ENCODE measurements at regions not wholly inside any gene's neighbourhood (a gene's known extent, or its start where the extent isn't known, plus 50 kb on each side); places are given as distances from the start of the nearest gene placed in this dataset.
"Not testable (repeated sequence)": the region's sequence is repeated elsewhere in the genome, so short reads cannot be mapped to it uniquely, and the experiment has no call there.

DNA sequence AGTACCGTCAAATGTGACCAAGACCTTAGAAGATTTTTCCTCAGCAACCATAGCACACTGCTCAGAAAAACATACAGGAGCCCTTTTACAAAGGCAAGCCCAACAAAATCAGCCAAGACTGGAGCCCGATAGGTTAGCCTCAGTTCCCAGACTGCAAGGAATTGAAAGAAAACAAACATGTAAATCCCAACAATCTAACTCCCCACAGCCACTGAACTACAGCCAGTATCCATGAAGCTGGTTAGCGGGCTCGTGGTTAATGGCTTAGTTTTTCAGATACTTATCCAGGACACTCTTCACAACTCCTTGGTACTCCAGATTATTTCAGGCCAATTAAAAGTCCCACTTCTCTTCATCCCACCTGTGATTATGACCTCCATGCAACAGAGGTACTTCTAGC lies 201.6 kb downstream of the IPMK start:
- no peak for DNase-seq

DNA sequence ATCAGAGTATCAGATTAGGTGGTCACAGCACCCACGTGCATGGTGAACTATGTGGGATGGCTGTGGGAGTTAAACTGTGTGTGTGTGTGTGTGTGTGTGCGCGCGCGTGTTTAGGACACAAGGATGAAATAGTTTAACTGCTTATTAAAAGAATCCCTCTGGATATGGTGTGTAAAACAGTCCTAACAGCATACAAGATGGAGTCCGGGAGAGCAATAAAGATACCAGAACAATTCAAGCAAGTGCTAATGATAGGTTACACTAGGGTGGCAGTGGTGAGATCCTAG lies 202.2 kb downstream of the IPMK start:
- DNase-seq = no peak

DNA sequence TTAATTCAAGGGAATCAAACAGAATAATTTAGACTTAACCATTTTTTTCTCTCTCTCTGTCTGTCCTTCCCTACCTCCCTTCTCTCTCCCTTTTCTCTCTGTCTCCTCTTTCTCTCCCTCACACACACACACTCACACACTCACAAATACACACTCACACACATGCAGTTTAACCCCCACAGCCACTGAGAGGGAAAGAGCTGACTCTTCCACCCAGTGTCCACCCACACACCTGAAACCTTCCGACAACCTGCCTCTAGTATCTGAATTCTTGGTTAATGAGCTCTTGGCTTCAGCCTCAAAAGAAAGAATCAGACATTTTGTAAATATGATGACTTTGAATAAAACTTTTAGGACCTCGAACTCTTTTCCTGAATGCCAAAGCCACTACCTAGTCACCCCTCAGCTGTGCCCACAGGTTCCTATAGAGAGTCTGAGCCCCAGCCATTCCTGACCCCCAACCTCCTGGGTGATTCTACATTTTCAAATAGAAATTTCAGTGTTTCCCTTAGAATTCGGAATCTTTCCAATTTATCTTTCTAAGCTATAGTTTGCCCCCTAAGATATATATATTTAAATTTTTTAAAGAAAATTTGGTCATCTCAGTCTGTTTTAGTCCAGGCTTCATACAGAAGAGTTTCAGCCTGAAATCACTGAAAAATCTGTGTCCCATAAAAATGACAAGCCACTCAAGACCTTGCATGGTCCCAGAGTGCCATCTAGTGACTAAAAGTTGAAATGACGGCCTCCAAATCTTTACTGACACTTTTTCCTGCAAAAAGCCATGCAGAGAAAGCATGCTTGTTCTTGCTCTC lies 202.8 kb downstream of the IPMK start:
- peak; percentile 29 for DNase-seq

GRCh38 chr10:58063861-58064480 lies 203.7 kb downstream of the IPMK start:
- DNase-seq = no peak

- DNase-seq = not testable (repeated sequence)
Observed at GRCh38 chr10:58058683-58059082, 209.0 kb downstream of the IPMK start.

- DNase-seq = no peak
Observed at GRCh38 chr10:58054881-58055280, 212.8 kb downstream of the IPMK start.

DNA sequence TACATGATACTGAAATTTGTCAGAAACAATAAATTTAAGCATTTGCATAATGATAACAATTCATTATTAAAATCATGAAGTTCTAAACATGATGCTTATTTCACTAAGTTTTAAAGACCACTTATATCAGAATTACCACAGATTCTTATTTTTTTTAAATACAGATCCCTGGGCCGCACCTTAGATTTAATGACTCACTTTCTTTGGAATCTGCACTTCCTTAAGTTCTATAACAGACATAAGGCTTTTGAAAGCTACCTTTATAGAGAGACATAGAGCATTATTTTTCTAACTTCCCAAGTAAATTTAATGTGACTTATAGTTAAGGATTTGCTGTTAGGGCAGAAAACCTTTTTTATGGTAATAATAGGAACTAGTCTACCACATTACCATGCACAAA lies 214.9 kb downstream of the IPMK start:
- no peak for DNase-seq

GRCh38 chr10:58050575-58050974 lies 217.1 kb downstream of the IPMK start:
- DNase-seq = no peak

DNA sequence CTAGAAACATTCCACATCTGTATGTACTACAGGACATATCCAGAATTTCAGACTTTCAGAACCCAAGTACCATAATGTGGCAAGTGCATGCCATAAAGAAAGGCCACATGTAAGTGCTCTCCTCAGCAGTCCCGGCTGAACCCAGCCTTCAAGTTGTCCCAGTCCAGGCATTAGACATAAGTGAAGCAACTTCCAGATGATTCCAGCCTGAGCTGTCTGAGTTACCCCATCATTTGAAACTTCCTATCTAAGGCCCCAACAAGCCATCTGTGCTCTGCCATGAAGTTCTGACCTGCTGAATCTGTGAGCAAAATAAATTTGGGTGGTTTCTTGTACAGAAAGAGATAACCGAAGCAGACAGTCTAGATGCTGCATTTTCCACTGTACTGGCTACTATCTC lies 218.8 kb downstream of the IPMK start:
- no peak for DNase-seq

DNA sequence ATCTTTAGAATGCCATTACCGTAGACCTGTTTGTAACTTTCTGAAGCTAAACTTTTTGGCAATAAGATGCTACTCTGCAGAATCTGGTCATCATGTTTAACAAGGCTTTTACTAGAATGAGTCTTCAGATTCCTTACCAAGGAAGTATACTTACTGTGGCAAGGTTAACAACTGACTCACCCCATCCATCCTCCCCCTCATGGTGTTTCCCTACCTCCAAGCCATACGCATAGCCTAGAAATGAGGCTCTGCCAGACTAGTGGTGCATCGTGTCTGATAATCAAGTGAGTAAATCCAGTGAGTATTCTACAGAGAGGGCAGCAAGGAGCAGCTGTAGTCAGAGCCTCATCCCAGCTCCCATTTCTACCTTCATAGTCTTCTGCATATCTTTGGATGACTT lies 223.6 kb downstream of the IPMK start:
- DNase-seq = no peak

GRCh38 chr10:58041901-58042300 lies 225.8 kb downstream of the IPMK start:
- DNase-seq = no peak

- no peak for DNase-seq
Observed at GRCh38 chr10:58030208-58030607, 237.5 kb downstream of the IPMK start.

GRCh38 chr10:58028597-58029366 lies 238.9 kb downstream of the IPMK start:
- DNase-seq = no peak

- no peak for DNase-seq
Observed at GRCh38 chr10:58027426-58027825, 240.3 kb downstream of the IPMK start.

DNA sequence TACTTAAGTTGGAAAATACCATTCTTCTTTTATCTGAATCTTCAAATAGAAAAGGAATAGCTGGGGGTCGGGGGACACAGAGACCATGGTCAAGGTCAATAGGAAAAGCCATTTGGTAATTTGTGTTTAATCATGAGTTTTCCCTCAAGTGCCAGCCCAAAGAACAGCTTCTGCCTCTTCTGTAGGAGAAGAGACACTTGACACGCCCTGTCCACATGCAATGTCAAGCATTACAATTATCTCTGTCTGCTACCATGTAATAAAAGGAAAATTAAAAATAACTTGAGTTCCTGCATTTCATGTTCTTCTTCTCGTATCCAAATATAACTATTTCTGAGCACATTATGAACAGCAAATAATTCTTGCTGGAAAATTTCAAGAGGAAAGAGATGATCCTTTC lies 241.7 kb downstream of the IPMK start:
- no peak for DNase-seq

GRCh38 chr10:58023341-58024073 lies 244.2 kb downstream of the IPMK start:
- no peak for DNase-seq

DNA sequence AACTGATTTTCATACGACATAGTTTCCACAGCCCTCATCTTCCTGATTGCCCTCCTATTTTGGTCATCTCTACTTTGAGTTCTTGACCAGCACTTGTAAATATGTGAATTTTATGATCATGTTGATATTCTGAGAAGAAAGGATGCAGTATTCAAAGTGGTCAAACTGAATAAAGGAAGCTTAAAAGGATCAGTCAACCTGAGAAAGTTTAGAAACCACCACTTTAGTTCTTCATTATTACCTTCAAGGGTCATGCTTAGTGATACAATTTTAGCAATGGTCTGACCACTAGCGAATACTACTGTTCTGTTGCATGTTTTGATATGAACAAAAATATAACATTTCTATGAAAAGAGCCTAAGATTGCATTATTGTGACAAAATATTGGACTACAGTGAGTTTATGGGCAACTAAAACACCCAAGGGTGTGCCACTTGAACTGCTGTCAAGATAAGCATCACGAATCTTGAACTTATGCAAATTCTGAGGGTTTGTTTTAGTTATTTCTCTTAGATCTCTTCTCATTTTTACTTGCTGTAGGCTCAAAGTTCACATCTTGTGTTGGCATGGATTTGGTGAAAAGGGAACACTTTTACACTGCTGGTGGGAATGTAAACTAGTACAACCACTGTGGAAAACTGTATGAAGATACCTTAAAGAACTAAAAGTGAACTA lies 247.7 kb downstream of the IPMK start:
- DNase-seq = no peak

DNA sequence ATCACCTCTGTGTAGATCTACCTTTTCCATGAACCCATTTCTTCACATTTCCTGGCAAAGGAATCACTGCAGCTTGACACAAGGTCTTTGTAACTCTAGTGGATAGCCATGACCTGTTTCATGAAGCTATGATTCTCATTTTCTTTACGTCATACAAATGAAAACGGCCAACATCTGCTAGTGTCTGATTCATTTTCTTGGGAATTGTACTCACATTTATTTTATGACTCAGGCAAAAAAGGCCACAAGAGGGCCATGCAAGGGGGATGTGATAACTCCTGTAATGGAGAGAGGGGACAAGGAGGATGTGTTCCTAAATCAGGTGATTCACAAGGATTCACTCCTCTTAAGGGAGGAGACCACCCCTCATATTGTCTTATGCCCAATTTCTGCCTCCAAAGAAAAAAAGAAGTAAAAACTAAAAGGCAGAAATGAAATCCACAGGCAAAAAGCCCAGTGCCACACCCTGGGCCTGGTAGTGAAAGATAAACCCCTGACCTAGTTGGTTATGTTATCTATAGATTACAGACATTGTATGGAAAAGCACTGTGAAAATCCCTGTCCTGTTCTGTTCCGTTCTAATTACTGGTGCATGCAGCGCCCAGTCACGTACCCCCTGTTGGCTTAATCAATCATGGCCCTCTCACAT lies 249.9 kb downstream of the IPMK start:
- no peak for DNase-seq

DNA sequence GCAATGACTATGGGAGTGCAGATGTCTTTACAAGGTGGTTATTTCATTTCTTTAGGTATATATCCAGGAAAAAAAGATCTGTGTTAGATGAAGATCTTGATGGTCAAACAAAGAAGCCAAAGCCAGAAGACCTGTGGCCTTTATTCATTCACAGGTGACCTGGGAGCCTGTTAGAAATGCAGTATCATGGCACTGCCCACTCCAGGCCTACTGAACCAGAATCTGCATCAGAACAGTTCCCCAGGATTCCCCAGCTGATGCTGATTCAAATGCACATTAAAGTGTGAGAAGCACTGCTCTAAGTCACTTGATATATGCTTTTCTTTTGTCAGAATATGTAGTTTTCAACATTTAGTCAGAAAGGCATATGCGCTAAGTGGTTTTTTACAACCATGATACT lies 251.1 kb downstream of the IPMK start:
- no peak for DNase-seq

GRCh38 chr10:58014436-58014835 lies 253.3 kb downstream of the IPMK start:
- no peak for DNase-seq

- DNase-seq = no peak
Observed at GRCh38 chr10:58013406-58013805, 254.3 kb downstream of the IPMK start.

- DNase-seq = no peak
Observed at GRCh38 chr10:58010073-58010702, 257.5 kb downstream of the IPMK start.

All from stimulated activated CD4-positive, alpha-beta T cell treated with anti-CD3 and anti-CD28 coated beads, Interleukin-15, amount 100 ng/mL, for 24 hours (primary cell).